Hepatocyte (in vitro differentiated cells): ENCODE measurements at regions not wholly inside any gene's neighbourhood (a gene's known extent, or its start where the extent isn't known, plus 50 kb on each side); places are given as distances from the start of the nearest gene placed in this dataset.

Experiments used
- EZH2phosphoT487 ChIP-seq: fragments of 200-600 bp; sonication (generic); IDR thresholded peaks from one replicate; pipeline ENCODE4 v1.6.1; 2018; ENCODE audit warnings: antibody characterized with exemption, mild to moderate bottlenecking, low read depth, moderate library complexity; ENCODE audit not compliant: unreplicated experiment, severe bottlenecking
- TF ChIP-seq, protein P1 (sequence below): fragments of 200-600 bp; sonication (generic); IDR thresholded peaks from 2 replicates; pipeline ENCODE4 v1.5.1; 2016; ENCODE audit warnings: antibody characterized with exemption, mild to moderate bottlenecking; ENCODE audit not compliant: poor library complexity

DNA sequence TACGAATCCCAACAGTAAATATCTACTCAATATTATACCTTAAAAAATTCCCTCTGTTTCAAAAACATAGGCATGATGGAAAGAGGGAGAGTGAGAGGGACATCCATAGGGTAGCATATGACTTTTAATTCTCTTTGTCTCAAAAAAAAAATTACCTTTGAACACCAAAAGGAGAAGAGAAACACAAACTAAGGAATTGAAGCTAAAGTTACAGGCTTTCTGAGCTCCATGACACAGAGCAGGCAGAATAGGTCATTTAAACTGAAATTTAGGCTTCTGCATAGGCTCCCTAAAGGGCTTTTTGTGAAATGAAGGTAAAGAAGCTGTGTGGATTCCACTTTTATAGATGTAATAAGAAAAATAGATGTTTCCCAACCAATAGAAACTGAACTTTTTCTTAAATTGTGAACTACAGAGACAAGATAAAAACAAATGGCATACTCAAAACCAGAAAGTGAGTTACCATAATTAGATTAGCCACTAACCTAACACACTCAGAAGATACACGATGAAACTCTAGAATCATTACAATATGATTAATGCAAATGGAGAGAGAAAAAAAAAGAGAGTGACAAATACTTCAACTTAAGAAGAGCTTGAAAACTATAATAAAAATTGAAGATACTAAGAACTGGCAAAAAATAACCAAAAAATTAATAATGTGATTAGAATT lies 584.6 kb downstream of the GABRG1 start:
- TF ChIP-seq, protein P1, sequence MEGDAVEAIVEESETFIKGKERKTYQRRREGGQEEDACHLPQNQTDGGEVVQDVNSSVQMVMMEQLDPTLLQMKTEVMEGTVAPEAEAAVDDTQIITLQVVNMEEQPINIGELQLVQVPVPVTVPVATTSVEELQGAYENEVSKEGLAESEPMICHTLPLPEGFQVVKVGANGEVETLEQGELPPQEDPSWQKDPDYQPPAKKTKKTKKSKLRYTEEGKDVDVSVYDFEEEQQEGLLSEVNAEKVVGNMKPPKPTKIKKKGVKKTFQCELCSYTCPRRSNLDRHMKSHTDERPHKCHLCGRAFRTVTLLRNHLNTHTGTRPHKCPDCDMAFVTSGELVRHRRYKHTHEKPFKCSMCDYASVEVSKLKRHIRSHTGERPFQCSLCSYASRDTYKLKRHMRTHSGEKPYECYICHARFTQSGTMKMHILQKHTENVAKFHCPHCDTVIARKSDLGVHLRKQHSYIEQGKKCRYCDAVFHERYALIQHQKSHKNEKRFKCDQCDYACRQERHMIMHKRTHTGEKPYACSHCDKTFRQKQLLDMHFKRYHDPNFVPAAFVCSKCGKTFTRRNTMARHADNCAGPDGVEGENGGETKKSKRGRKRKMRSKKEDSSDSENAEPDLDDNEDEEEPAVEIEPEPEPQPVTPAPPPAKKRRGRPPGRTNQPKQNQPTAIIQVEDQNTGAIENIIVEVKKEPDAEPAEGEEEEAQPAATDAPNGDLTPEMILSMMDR = no peak
- TF ChIP-seq EZH2phosphoT487 = no peak
